Chondrocyte (in vitro differentiated cells): ENCODE measurements at regions not wholly inside any gene's neighbourhood (a gene's known extent, or its start where the extent isn't known, plus 50 kb on each side); places are given as distances from the start of the nearest gene placed in this dataset.

ENCODE experiments used
- DNase-seq: peaks from one replicate; pipeline ENCODE4 v3.0.0; 2021; ENCODE audit warnings: mixed read lengths, low spot score
- H3K27ac Mint-ChIP-seq: one replicate; pipeline ENCODE4 v1.8.0; 2021; ENCODE audit warnings: mild to moderate bottlenecking, moderate library complexity, mixed read lengths; ENCODE audit not compliant: unreplicated experiment
- H3K27me3 Mint-ChIP-seq: 2 replicates; pipeline ENCODE4 v1.8.0; 2021; ENCODE audit warnings: low read depth, mixed read lengths
- H3K36me3 Mint-ChIP-seq: 2 replicates; pipeline ENCODE4 v1.8.0; 2021; ENCODE audit warnings: low read depth, mixed read lengths
- H3K4me1 Mint-ChIP-seq: 2 replicates; pipeline ENCODE4 v1.8.0; 2021; ENCODE audit warnings: low read depth, mild to moderate bottlenecking, mixed read lengths
- H3K4me3 Mint-ChIP-seq: one replicate; pipeline ENCODE4 v1.8.0; 2021; ENCODE audit warnings: mild to moderate bottlenecking, moderate library complexity, mixed read lengths; ENCODE audit not compliant: unreplicated experiment
- H3K9me3 Mint-ChIP-seq: 2 replicates; pipeline ENCODE4 v1.8.0; 2021; ENCODE audit warnings: low read depth, mixed read lengths
- TF ChIP-seq, protein P1 (sequence below): fragments of 200-600 bp; sonication (generic); IDR thresholded peaks from 2 replicates; pipeline ENCODE4 v1.5.0; 2021; ENCODE audit warnings: antibody characterized with exemption, mild to moderate bottlenecking, moderate library complexity

DNA sequence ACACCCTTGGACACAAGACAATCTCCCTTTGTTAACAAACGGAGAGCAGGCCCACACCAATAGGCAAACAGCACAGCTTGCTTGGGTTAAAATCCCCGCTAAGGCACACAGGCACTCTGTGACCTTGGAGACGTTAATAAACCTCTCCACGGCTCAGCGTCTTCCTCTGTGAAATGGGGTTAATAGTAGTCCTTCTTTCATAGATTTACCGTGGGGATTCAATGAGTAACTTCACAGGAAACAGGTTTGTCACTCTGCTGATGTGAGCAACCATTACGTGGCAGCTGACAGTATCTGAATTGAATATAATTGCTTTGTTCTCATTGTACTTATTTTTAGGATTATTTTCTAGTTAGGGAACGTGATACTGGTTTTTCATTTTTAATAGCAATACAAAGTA, 65.2 kb upstream of the ADRA1B start:
- H3K9me3 Mint-ChIP-seq: no peaks in the 10 kb centered on the region
- H3K4me3 Mint-ChIP-seq: no peak overlapping the region
- DNase-seq: no peak
- peaks cover 9% of the 10 kb centered on the region for H3K4me1 Mint-ChIP-seq
- H3K27ac Mint-ChIP-seq: no peak overlapping the region
- H3K27me3 Mint-ChIP-seq: peaks cover 9% of the 10 kb centered on the region
- H3K36me3 Mint-ChIP-seq: no peaks in the 10 kb centered on the region
- TF ChIP-seq, protein P1, sequence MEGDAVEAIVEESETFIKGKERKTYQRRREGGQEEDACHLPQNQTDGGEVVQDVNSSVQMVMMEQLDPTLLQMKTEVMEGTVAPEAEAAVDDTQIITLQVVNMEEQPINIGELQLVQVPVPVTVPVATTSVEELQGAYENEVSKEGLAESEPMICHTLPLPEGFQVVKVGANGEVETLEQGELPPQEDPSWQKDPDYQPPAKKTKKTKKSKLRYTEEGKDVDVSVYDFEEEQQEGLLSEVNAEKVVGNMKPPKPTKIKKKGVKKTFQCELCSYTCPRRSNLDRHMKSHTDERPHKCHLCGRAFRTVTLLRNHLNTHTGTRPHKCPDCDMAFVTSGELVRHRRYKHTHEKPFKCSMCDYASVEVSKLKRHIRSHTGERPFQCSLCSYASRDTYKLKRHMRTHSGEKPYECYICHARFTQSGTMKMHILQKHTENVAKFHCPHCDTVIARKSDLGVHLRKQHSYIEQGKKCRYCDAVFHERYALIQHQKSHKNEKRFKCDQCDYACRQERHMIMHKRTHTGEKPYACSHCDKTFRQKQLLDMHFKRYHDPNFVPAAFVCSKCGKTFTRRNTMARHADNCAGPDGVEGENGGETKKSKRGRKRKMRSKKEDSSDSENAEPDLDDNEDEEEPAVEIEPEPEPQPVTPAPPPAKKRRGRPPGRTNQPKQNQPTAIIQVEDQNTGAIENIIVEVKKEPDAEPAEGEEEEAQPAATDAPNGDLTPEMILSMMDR: no peak

DNA sequence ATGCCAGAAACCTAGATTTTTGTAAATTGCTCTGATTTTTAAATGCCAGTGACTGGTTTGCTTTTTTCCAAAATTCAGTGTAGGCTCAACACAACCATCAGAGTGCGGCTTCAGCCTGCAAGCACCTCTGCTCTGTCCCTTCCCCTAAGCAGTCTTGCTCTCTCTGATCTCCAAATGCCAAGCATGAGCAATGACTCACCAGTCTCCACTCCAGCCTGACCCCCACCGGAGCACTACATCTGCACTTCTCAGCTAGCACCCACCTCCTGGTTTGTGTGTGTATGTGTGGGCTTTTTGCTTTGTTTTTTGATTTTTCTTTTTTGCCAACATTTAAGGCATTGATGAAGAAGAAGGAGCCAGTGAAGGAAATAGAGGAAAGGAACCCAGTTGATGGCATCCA, 61.4 kb upstream of the ADRA1B start:
- Mint-ChIP-seq H3K9me3 (no peaks in the 10 kb centered on the region), H3K4me3 (no peak overlapping the region), H3K4me1 (no peaks in the 10 kb centered on the region), H3K27me3 (peaks cover 27% of the 10 kb centered on the region), H3K27ac (no peak overlapping the region), H3K36me3 (no peaks in the 10 kb centered on the region)
- no peak for DNase-seq
- TF ChIP-seq, protein P1: no peak

DNA sequence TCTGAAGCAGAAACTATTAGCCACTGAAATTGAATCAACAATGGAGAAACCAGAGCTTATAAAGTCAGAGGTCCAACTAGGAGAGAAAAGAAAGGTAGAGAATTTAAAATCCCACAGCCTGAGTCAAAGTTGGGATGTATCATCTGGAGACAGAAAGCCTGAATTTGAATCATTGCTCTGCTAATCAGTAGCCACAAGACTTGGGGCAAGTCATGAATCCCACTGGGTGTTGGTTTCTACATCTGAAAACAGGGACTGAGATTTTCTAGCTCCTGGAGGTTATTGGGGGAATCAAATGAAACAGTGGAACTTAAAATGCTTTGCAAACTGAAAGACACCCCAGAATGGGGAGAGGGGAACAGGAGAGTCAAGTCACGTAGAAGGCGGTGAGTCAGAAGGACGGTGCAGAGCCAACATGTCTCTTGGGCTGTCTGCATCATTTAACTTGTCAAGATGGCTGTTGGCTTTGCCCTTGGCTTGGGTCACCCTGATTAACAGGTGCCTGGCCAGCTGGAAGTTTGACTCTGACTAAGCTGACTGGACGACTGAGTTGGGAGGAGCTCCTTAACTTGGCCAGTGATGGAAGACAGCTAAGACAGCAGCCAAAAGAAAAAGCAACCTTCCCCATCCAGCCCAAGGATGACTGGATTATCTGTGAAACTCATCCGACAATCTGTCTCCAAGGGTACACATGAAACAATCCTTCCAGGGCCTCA, 60.6 kb upstream of the ADRA1B start:
- Mint-ChIP-seq H3K9me3 (no peaks in the 10 kb centered on the region), H3K27me3 (peaks cover 28% of the 10 kb centered on the region), H3K4me3 (no peak overlapping the region), H3K4me1 (no peaks in the 10 kb centered on the region), H3K36me3 (no peaks in the 10 kb centered on the region), H3K27ac (no peak overlapping the region)
- TF ChIP-seq, protein P1: no peak
- no peak for DNase-seq

DNA sequence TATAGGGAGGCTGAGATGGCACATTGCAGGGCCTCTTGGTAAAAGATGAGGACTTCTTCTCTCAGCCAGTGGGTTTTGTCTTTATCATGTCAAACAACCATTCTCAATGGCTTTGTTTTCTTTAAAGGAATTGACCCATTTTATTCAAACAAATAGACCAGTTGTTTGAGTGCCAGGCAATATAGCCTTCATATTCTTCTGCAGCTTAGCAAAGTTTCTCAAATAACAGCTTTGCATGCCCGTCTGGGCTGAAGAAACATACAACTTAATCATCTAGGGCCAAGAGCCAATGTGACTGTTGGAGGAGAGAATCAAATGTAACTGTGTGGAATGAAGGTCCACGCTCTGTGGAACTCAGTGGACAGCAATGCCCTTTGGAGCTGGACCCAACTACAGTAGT, 57.4 kb upstream of the ADRA1B start:
- Mint-ChIP-seq H3K27ac (no peak overlapping the region), H3K9me3 (no peaks in the 10 kb centered on the region), H3K36me3 (no peaks in the 10 kb centered on the region), H3K4me3 (no peak overlapping the region), H3K4me1 (no peaks in the 10 kb centered on the region), H3K27me3 (peaks cover 41% of the 10 kb centered on the region)
- TF ChIP-seq, protein P1: no peak
- DNase-seq: no peak

DNA sequence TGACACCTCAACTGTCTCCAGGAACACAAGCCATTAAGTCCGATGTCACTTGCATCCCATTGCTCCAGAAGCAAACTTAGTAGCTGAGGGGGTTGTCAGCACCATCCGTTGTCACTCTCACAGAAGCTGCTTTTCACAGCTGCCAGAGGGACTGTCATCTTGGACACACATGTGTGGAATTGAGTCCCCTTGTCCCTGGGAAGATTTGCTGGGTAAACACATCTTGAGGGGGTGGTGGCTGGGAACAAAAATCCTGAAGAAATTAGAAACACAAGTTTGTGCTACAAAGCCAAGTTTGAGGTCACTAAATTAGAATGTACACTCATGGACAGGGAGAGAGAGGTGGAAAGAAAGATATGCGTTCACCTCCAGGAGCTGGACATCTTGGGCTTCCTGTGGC, 55.2 kb upstream of the ADRA1B start:
- Mint-ChIP-seq H3K27ac (no peak overlapping the region), H3K9me3 (no peaks in the 10 kb centered on the region), H3K4me1 (no peaks in the 10 kb centered on the region), H3K4me3 (no peak overlapping the region), H3K27me3 (peaks cover 47% of the 10 kb centered on the region), H3K36me3 (no peaks in the 10 kb centered on the region)
- DNase-seq: no peak
- TF ChIP-seq, protein P1: no peak
